Transverse colon (tissue), 4 donors: ENCODE measurements at regions not wholly inside any gene's neighbourhood (a gene's known extent, or its start where the extent isn't known, plus 50 kb on each side); places are given as distances from the start of the nearest gene placed in this dataset.

Source experiments
- CTCF ChIP-seq, 5 experiments: fragments of 200-600 bp in 3 of 5; fragments of 450-650 bp in 2 of 5; sonication (generic) in 3 of 5; IDR thresholded peaks; 1 replicate in 2 of 5; 2 replicates in 3 of 5; pipeline ENCODE4 v1.5.1; 2016 to 2017; ENCODE audit warnings: antibody characterized with exemption in 5 of 5, inconsistent platforms in 3 of 5, mild to moderate bottlenecking in 2 of 5, moderate library complexity in 1 of 5
- POLR2A ChIP-seq: fragments of 450-650 bp; IDR thresholded peaks from one replicate; pipeline ENCODE4 v1.6.1; 2016; ENCODE audit warnings: antibody characterized with exemption, mild to moderate bottlenecking, moderate library complexity
- POLR2AphosphoS5 ChIP-seq, 3 donors: sonication (generic); formaldehyde crosslinking; IDR thresholded peaks; one replicate each; pipeline ENCODE4 v1.6.1; 2016; ENCODE audit warnings: antibody characterized with exemption in 3 of 3

- TF ChIP-seq POLR2AphosphoS5 (IDR thresholded peaks at IDR 0.05): no peak
- TF ChIP-seq CTCF (IDR thresholded peaks at IDR 0.05): no peak
- TF ChIP-seq POLR2A: no peak
These were observed 59.6 kb downstream of the BARX1 start for GRCh38 chr9:93895535-93895934.
